ENCODE measurements at regions not wholly inside any gene's neighbourhood (a gene's known extent, or its start where the extent isn't known, plus 50 kb on each side); places are given as distances from the start of the nearest gene placed in this dataset.

- no peaks in the 10 kb centered on the region for H3K36me3 Mint-ChIP-seq (ENCODE audit: low read depth)
- TF ChIP-seq CTCF (IDR thresholded peaks at IDR 0.05; ENCODE audit: unreplicated experiment in 3 of 3), result no peak
- peaks cover 29% of the 10 kb centered on the region for H3K27me3 Mint-ChIP-seq (ENCODE audit: low read depth)
- H3K4me3 Mint-ChIP-seq, result no peak overlapping the region
- H3K27ac Mint-ChIP-seq, result no peak overlapping the region
- H3K9me3 Mint-ChIP-seq, result no peaks in the 10 kb centered on the region
- no peaks in the 10 kb centered on the region for H3K4me1 Mint-ChIP-seq
Observed at GRCh38 chr4:1497189-1497801, 91.1 kb upstream of the NKX1-1 start.

GRCh38 chr4:1496116-1496642 lies 89.9 kb upstream of the NKX1-1 start:
- H3K27ac Mint-ChIP-seq, result no peak overlapping the region
- H3K9me3 Mint-ChIP-seq, result no peaks in the 10 kb centered on the region
- peaks cover 35% of the 10 kb centered on the region for H3K27me3 Mint-ChIP-seq (ENCODE audit: low read depth)
- no peaks in the 10 kb centered on the region for H3K36me3 Mint-ChIP-seq (ENCODE audit: low read depth)
- TF ChIP-seq CTCF (IDR thresholded peaks at IDR 0.05; ENCODE audit: unreplicated experiment in 3 of 3), result no peak
- H3K4me1 Mint-ChIP-seq, result no peaks in the 10 kb centered on the region
- no peak overlapping the region for H3K4me3 Mint-ChIP-seq

GRCh38 chr4:1495416-1496115 lies 89.3 kb upstream of the NKX1-1 start:
- H3K27ac Mint-ChIP-seq, result no peak overlapping the region
- no peaks in the 10 kb centered on the region for H3K36me3 Mint-ChIP-seq (ENCODE audit: low read depth)
- no peak overlapping the region for H3K4me3 Mint-ChIP-seq
- no peak for TF ChIP-seq CTCF (IDR thresholded peaks at IDR 0.05; ENCODE audit: unreplicated experiment in 3 of 3)
- H3K9me3 Mint-ChIP-seq, result no peaks in the 10 kb centered on the region
- no peaks in the 10 kb centered on the region for H3K4me1 Mint-ChIP-seq
- H3K27me3 Mint-ChIP-seq (ENCODE audit: low read depth), result peaks cover 36% of the 10 kb centered on the region

- Mint-ChIP-seq H3K36me3 (ENCODE audit: low read depth) (no peaks in the 10 kb centered on the region), H3K4me1 (no peaks in the 10 kb centered on the region), H3K9me3 (no peaks in the 10 kb centered on the region)
Observed at GRCh38 chr4:1494416-1495315, 88.4 kb upstream of the NKX1-1 start.

More at GRCh38 chr4:1494416-1495315, 88.4 kb upstream of the NKX1-1 start:
- TF ChIP-seq CTCF (IDR thresholded peaks at IDR 0.05; ENCODE audit: unreplicated experiment in 3 of 3), result no peak
- H3K4me3 Mint-ChIP-seq, result no peak overlapping the region
- peaks cover 36% of the 10 kb centered on the region for H3K27me3 Mint-ChIP-seq (ENCODE audit: low read depth)
- no peak overlapping the region for H3K27ac Mint-ChIP-seq

All from nephron (organoid).